Heart right ventricle (tissue), 16 donors: ENCODE measurements at regions not wholly inside any gene's neighbourhood (a gene's known extent, or its start where the extent isn't known, plus 50 kb on each side); places are given as distances from the start of the nearest gene placed in this dataset.

Source experiments
- ATAC-seq, 8 donors: fragments of 200-7000 bp; cut with Tn5 transposase; one replicate each; pipeline ENCODE4 v1.9.1; 2020; ENCODE audit warnings: mild to moderate bottlenecking in 8 of 8, moderate library complexity in 8 of 8, moderate number of reproducible peaks in 1 of 8
- DNase-seq, 2 donors: peaks; one replicate each; pipeline ENCODE4 v3.0.0-alpha.2; 2020
- H3K27ac ChIP-seq, 10 donors: fragments of 200-600 bp; sonication (generic) in 2 of 10; one replicate each; pipeline versions ENCODE4 v1.5.0 to v1.8.0; 2020 to 2022; ENCODE audit warnings: mild to moderate bottlenecking in 3 of 10
- H3K27me3 ChIP-seq, 7 donors: fragments of 200-600 bp; one replicate each; pipeline ENCODE4 v1.8.0; 2021 to 2022; ENCODE audit warnings: mild to moderate bottlenecking in 2 of 7
- H3K36me3 ChIP-seq, 9 donors: fragments of 200-600 bp; sonication (generic) in 1 of 9; one replicate each; pipeline versions ENCODE4 v1.5.0 to v1.8.0; 2020 to 2022; ENCODE audit warnings: mild to moderate bottlenecking in 2 of 9
- H3K4me1 ChIP-seq, 9 donors: fragments of 200-600 bp; sonication (generic) in 1 of 9; one replicate each; pipeline versions ENCODE4 v1.5.0 to v1.8.0; 2020 to 2022; ENCODE audit warnings: mild to moderate bottlenecking in 4 of 9
- H3K4me3 ChIP-seq, 10 donors: fragments of 200-600 bp; sonication (generic) in 2 of 10; one replicate each; pipeline versions ENCODE4 v1.5.0 to v1.8.0; 2020 to 2022; ENCODE audit warnings: mild to moderate bottlenecking in 7 of 10, moderate library complexity in 2 of 10
- H3K9me3 ChIP-seq, 11 donors: fragments of 200-600 bp in 10 of 11; sonication (generic) in 2 of 11; one replicate each; pipeline versions ENCODE4 v1.5.0 to v1.8.0; 2013 to 2022; ENCODE audit warnings: mild to moderate bottlenecking in 2 of 11, control low read depth in 1 of 11, moderate library complexity in 1 of 11
- WGBS, 2 donors: extraction: QIAGEN DNeasy Blood & Tissue Kit; methylation state at CpG; one replicate each; pipeline ENCODE4 v1.1.7; 2013; ENCODE audit warnings: inconsistent platforms in 1 of 2; 5-methylcytosine and 5-hydroxymethylcytosine counted together
- intact Hi-C, 10 donors: fragments of 100-400 bp; cut with DNase I; formaldehyde crosslinking; loops; one replicate each; pipeline versions ENCODE4 v1.11.1 to v1.14.2; 2022
- TF ChIP-seq, protein P1 (sequence below), 9 donors: fragments of 200-600 bp; sonication (generic) in 2 of 9; IDR thresholded peaks; one replicate each; pipeline versions ENCODE4 v1.5.0 to v1.8.0; 2021 to 2022; ENCODE audit warnings: antibody characterized with exemption in 9 of 9, mild to moderate bottlenecking in 5 of 9, moderate library complexity in 1 of 9
- donor health status: Arrhythmogenic right ventricular cardiomyopathy.
- donor health status: ischemic (EF 13 %, LVEDD 7.1; RV severe dilation, severe dysfunction).
- donor health status: healthy with polysubstance abuse.
- donor health status: DM: no; HTN: yes; CAD: no.
- donor health status: DM: no; HTN: no; CAD: no.
- donor health status: ischemic (EF 25% LVEDD 6.9; RV normal size, moderate dysfunction).
- donor health status: ischemic (EF 25% LVEDD 5.7; RV mildly dilated, moderate dysfunction).
- donor health status: healthy.
- donor health status: DM: yes; HTN: yes; CAD: no.
- donor health status: Ischemic cardiomyopathy.
- donor health status: ischemic (EF 35%, LVEDD 5.7; RV mildly dilated, moderate dysfunction).
- donor health status: nonischemic (EF 11% LVEDD 7.7; RV severe dilation, severe dysfunction).
- donor health status: DM: yes; HTN: yes; CAD: no.
- donor health status: PGD.
- donor health status: ischemic (EF 29% LVEDD 5.4; RV normal size, mild dysfunction).
- donor health status: nonischemic (EF 23%, LVEDD 6.1; RV moderate dilation, normal function).

DNA sequence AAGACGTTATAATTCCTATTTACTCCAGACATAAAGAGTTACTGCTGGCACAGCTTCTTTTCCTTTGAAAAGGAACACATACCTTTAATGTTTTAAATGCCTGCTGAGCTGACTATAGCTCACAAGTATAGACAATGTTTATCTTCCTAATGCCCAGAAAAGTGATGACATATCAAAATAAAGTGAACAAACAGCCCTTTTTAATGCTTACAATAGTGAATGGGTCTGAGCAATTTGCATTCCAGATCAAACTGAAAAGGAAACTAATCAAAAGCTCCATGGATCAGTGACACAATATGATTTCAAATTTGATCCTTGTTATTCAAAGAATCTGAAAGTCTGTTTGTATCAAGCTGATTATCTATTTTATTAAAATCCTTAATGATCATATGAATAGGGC, 233.6 kb upstream of the SEMA3E start:
- H3K36me3 ChIP-seq = no peaks in the 10 kb centered on the region
- ATAC-seq (no peak), DNase-seq (no peak)
- TF ChIP-seq, protein P1, sequence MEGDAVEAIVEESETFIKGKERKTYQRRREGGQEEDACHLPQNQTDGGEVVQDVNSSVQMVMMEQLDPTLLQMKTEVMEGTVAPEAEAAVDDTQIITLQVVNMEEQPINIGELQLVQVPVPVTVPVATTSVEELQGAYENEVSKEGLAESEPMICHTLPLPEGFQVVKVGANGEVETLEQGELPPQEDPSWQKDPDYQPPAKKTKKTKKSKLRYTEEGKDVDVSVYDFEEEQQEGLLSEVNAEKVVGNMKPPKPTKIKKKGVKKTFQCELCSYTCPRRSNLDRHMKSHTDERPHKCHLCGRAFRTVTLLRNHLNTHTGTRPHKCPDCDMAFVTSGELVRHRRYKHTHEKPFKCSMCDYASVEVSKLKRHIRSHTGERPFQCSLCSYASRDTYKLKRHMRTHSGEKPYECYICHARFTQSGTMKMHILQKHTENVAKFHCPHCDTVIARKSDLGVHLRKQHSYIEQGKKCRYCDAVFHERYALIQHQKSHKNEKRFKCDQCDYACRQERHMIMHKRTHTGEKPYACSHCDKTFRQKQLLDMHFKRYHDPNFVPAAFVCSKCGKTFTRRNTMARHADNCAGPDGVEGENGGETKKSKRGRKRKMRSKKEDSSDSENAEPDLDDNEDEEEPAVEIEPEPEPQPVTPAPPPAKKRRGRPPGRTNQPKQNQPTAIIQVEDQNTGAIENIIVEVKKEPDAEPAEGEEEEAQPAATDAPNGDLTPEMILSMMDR (IDR thresholded peaks at IDR 0.05) = no peak
- H3K4me1 ChIP-seq = no peaks in the 10 kb centered on the region
- H3K27me3 ChIP-seq = no peaks in the 10 kb centered on the region
- H3K4me3 ChIP-seq = no peak overlapping the region
- H3K9me3 ChIP-seq = no peaks in the 10 kb centered on the region
- no peak overlapping the region for H3K27ac ChIP-seq
- WGBS, 2 donors = 37 to 41% methylated on average over 1 of the region's 1 CpG
- intact Hi-C loops = no loop called here

DNA sequence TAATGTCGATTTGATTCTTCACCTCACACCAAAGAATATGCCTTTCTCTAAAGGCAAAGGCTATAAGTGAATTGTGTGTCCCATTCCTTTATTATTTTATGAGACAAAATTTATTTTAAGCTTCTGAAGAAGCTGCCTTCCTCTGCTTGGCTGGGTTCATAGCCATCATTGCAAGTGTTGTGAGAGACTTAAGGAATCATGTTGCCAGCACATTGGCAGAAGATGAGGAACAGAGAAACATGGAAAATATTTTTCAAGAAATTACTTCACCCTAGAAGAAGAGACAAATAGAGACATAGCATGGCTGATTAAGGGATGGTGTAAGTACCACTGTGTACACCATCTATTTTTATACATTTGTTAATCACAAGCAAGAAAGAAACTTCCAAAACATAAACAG, 230.1 kb upstream of the SEMA3E start:
- intact Hi-C loops = no loop called here
- no peak for ATAC-seq
- 71 to 92% methylated on average over 1 of the region's 1 CpG for WGBS, 2 donors

DNA sequence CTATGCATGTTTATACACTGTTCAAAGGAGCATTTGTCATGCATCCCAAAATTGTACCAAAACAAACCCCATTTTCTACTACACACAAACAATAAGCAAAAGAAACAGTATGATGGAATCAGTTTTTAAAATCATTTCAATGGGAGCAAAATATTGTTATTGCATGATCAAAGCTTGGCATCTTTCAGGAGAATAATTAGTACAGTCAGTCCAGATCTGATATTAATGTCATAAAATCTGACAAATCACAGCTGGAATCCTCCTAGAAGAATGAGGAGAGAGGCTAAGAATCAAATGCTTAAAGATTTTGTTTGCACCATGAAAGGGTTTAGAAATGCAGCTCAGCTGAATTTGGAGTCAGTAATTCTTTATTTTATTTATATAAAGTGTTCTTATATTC, 229.7 kb upstream of the SEMA3E start:
- Histone ChIP-seq H3K4me1 (no peaks in the 10 kb centered on the region), H3K27ac (no peak overlapping the region), H3K27me3 (no peaks in the 10 kb centered on the region), H3K36me3 (no peaks in the 10 kb centered on the region), H3K4me3 (no peak overlapping the region), H3K9me3 (no peaks in the 10 kb centered on the region)
- DNase-seq (no peak), ATAC-seq (no peak)
- TF ChIP-seq, protein P1 (IDR thresholded peaks at IDR 0.05) = no peak
- intact Hi-C loops = no loop called here

More for the DNA sequence above, 230.1 kb upstream of the SEMA3E start:
- no peak overlapping the region for H3K27ac ChIP-seq
- DNase-seq = no peak
- no peaks in the 10 kb centered on the region for H3K9me3 ChIP-seq
- no peak overlapping the region for H3K4me3 ChIP-seq
- H3K36me3 ChIP-seq = no peaks in the 10 kb centered on the region
- H3K4me1 ChIP-seq = no peaks in the 10 kb centered on the region
- no peaks in the 10 kb centered on the region for H3K27me3 ChIP-seq
- TF ChIP-seq, protein P1 (IDR thresholded peaks at IDR 0.05) = no peak

DNA sequence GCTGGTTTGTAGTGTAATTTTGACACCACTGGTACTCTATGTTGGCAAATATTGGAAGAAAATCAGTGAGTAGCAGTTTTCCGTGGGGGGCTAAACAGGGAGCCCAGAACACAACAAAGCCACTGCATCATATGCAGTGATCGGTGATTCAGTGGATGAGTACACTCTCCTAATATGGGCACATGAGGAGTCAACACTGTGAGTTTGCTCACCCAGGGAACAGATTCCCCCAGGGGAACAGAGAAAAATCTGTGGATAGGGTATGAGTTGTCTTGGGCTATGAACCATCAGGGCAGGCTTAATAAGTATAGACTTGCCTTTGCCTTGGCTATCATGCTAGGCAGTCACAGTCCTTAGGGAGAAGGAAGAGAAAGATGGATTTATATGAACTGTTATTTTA, 227.7 kb upstream of the SEMA3E start:
- H3K4me3 ChIP-seq = no peak overlapping the region
- H3K9me3 ChIP-seq = no peaks in the 10 kb centered on the region
- no peaks in the 10 kb centered on the region for H3K36me3 ChIP-seq
- no peak overlapping the region for H3K27ac ChIP-seq
- H3K4me1 ChIP-seq = no peaks in the 10 kb centered on the region
- TF ChIP-seq, protein P1 (IDR thresholded peaks at IDR 0.05) = no peak
- intact Hi-C loops = no loop called here
- WGBS, 2 donors = 88 to 90% methylated on average over 2 of the region's 2 CpGs
- DNase-seq = no peak
- H3K27me3 ChIP-seq = no peaks in the 10 kb centered on the region
- no peak for ATAC-seq

DNA sequence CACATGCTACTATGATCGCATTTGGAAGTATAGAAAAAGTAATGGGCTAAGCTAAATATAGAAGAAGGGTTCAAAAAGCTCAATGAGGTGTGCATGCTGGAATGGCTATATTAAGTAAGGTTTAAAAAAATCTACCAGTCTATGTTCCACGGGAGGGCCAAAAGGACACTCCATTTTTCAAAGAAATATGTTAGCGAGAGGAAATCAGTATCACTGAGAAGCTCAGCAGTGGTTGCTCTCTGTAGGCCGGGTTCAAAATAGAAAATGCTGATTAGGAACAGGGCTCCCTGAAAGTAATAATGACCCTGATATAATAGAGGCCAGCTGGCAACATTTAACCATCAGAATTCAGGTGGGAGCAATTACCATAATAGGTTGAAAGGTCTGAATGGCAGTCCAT, 224.5 kb upstream of the SEMA3E start:
- WGBS, 2 donors = 58 to 72% methylated on average over 4 of the region's 4 CpGs
- Histone ChIP-seq H3K36me3 (no peaks in the 10 kb centered on the region), H3K27ac (no peak overlapping the region), H3K4me1 (no peaks in the 10 kb centered on the region), H3K27me3 (no peaks in the 10 kb centered on the region), H3K4me3 (no peak overlapping the region), H3K9me3 (no peaks in the 10 kb centered on the region)
- intact Hi-C loops = no loop called here
- DNase-seq (no peak), ATAC-seq (no peak)
- TF ChIP-seq, protein P1 (IDR thresholded peaks at IDR 0.05) = no peak
